Sigmoid colon (tissue), 4 donors: ENCODE measurements at regions not wholly inside any gene's neighbourhood (a gene's known extent, or its start where the extent isn't known, plus 50 kb on each side); places are given as distances from the start of the nearest gene placed in this dataset.

Experiments used
- POLR2A ChIP-seq, 2 donors: fragments of 450-650 bp; IDR thresholded peaks; one replicate each; pipeline ENCODE4 v1.6.1; 2016; ENCODE audit warnings: antibody characterized with exemption in 2 of 2, mild to moderate bottlenecking in 2 of 2, moderate library complexity in 2 of 2
- POLR2AphosphoS5 ChIP-seq, 4 donors: sonication (generic); formaldehyde crosslinking; IDR thresholded peaks; one replicate each; pipeline ENCODE4 v1.6.1; 2017; ENCODE audit warnings: antibody characterized with exemption in 4 of 4
- TF ChIP-seq, protein P1 (sequence below), 4 experiments: fragments of 450-650 bp in 3 of 4; fragments of 200-600 bp in 1 of 4; IDR thresholded peaks; one replicate each; pipeline ENCODE4 v1.5.1; 2016 to 2019; ENCODE audit warnings: antibody characterized with exemption in 4 of 4, mild to moderate bottlenecking in 3 of 4, moderate library complexity in 2 of 4

DNA sequence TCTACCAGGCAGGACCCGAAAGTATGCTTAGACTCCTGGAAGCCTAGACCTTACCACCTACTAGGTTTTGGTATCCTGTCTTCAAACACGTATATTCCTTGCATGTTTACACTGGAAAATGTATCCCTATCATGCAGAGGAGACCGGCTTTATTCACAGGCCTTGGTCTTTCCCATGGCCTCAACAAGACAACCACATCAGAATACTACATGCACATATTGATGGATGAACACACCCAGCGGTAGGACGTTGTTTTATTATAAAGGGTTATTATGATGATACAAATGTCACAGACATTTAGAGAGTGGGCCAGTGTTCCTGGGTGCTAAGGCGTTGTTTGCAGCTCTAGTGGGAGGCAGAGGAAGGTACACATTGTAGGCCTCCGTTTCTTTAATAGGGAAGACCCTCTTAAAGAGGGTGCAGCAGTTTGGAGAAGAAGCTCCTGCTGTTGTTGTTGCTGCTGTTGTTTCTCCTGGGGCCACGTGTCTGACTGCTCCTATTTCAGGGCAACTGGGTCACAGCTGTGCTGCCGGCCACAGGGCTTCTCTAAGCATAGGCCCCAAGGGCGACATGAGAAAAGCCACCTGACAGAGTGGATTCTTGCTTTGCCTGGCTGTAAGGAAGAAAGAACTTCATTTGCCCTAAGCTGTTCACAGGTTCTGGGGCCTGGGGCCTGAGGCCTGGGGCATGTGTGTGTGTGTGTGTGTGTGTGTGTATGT, 98.3 kb upstream of the SASH1 start:
- TF ChIP-seq POLR2AphosphoS5 (IDR thresholded peaks at IDR 0.05) (no peak), POLR2A (IDR thresholded peaks at IDR 0.05) (no peak)
- TF ChIP-seq, protein P1, sequence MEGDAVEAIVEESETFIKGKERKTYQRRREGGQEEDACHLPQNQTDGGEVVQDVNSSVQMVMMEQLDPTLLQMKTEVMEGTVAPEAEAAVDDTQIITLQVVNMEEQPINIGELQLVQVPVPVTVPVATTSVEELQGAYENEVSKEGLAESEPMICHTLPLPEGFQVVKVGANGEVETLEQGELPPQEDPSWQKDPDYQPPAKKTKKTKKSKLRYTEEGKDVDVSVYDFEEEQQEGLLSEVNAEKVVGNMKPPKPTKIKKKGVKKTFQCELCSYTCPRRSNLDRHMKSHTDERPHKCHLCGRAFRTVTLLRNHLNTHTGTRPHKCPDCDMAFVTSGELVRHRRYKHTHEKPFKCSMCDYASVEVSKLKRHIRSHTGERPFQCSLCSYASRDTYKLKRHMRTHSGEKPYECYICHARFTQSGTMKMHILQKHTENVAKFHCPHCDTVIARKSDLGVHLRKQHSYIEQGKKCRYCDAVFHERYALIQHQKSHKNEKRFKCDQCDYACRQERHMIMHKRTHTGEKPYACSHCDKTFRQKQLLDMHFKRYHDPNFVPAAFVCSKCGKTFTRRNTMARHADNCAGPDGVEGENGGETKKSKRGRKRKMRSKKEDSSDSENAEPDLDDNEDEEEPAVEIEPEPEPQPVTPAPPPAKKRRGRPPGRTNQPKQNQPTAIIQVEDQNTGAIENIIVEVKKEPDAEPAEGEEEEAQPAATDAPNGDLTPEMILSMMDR (IDR thresholded peaks at IDR 0.05), result no peak
